NCI-H1092 treated with DMSO at 0.1 percent for 48 hours (cell line): ENCODE measurements at regions not wholly inside any gene's neighbourhood (a gene's known extent, or its start where the extent isn't known, plus 50 kb on each side); places are given as distances from the start of the nearest gene placed in this dataset.
"Not testable (repeated sequence)": the region's sequence is repeated elsewhere in the genome, so short reads cannot be mapped to it uniquely, and the experiment has no call there.

Experiments used
- DNase-seq: peaks from one replicate; lab custom pipeline; 2025; lab: John Stamatoyannopoulos, UW

- DNase-seq = no peak
These were observed 361.0 kb downstream of the CD83 start for GRCh38 chr6:14478381-14479225.

- DNase-seq = not testable (repeated sequence)
These were observed 364.4 kb downstream of the CD83 start for GRCh38 chr6:14481946-14482345.

- DNase-seq = no peak
These were observed 370.1 kb downstream of the CD83 start for GRCh38 chr6:14487625-14488024.

GRCh38 chr6:14488180-14488579, 370.6 kb downstream of the CD83 start:
- DNase-seq = no peak

- no peak for DNase-seq
These were observed 371.9 kb downstream of the CD83 start for GRCh38 chr6:14489445-14489844.

- no peak for DNase-seq
These were observed 381.2 kb downstream of the CD83 start for GRCh38 chr6:14498748-14499147.

GRCh38 chr6:14499309-14499708, 381.7 kb downstream of the CD83 start:
- no peak for DNase-seq

- no peak for DNase-seq
These were observed 382.3 kb downstream of the CD83 start for GRCh38 chr6:14499841-14500240.

GRCh38 chr6:14500809-14501208, 383.2 kb downstream of the CD83 start:
- no peak for DNase-seq

- DNase-seq = no peak
These were observed 383.7 kb downstream of the CD83 start for GRCh38 chr6:14501240-14501639.

GRCh38 chr6:14501914-14502313, 384.3 kb downstream of the CD83 start:
- no peak for DNase-seq

GRCh38 chr6:14502551-14502950, 385.0 kb downstream of the CD83 start:
- no peak for DNase-seq

- DNase-seq = no peak
These were observed 387.8 kb downstream of the CD83 start for GRCh38 chr6:14505401-14505800.

- no peak for DNase-seq
These were observed 389.2 kb downstream of the CD83 start for GRCh38 chr6:14506656-14507246.

- no peak for DNase-seq
These were observed 391.5 kb downstream of the CD83 start for GRCh38 chr6:14509120-14509519.

- no peak for DNase-seq
These were observed 392.5 kb downstream of the CD83 start for GRCh38 chr6:14510038-14510437.

- no peak for DNase-seq
These were observed 393.6 kb downstream of the CD83 start for GRCh38 chr6:14511061-14511586.

GRCh38 chr6:14512246-14512645, 394.7 kb downstream of the CD83 start:
- no peak for DNase-seq

- DNase-seq = no peak
These were observed 396.2 kb downstream of the CD83 start for GRCh38 chr6:14513496-14514393.

GRCh38 chr6:14516956-14517355, 399.4 kb downstream of the CD83 start:
- no peak for DNase-seq

GRCh38 chr6:14517516-14518105, 400.0 kb downstream of the CD83 start:
- no peak for DNase-seq
